ENCODE measurements at regions not wholly inside any gene's neighbourhood (a gene's known extent, or its start where the extent isn't known, plus 50 kb on each side); places are given as distances from the start of the nearest gene placed in this dataset.

GRCh38 chr2:235311044-235311443 lies 182.8 kb upstream of the AGAP1 start:
- Histone ChIP-seq H3K9me3 (peaks cover 0 to 15% (median 0%) of the 10 kb centered on the region in 8 donors), H3K4me3 (no peak overlapping the region), H3K4me1 (no peaks in the 10 kb centered on the region), H3K27ac (no peak overlapping the region), H3K36me3 (no peaks in the 10 kb centered on the region), H3K27me3 (replicated peaks in 1 of 7) (peaks cover 0 to 14% (median 0%) of the 10 kb centered on the region in 7 donors)
- intact Hi-C loops (cut with DNase I; ENCODE audit: low total_unique reads): no loop called here
- no peak for DNase-seq
- TF ChIP-seq CTCF (IDR thresholded peaks at IDR 0.05 in 8 of 11, conservative IDR thresholded peaks at IDR 0.05 in 3 of 11): no peak
- TF ChIP-seq POLR2A (IDR thresholded peaks at IDR 0.05): no peak
- TF ChIP-seq POLR2AphosphoS5 (IDR thresholded peaks at IDR 0.05): no peak
- WGBS, 5 donors: 84 to 98% (median 94%) methylated on average over 4 of the region's 4 CpGs

- Histone ChIP-seq H3K4me3 (no peak overlapping the region), H3K9me3 (peaks cover 0 to 9% (median 0%) of the 10 kb centered on the region in 8 donors), H3K4me1 (no peaks in the 10 kb centered on the region), H3K27ac (no peak overlapping the region), H3K36me3 (no peaks in the 10 kb centered on the region), H3K27me3 (replicated peaks in 1 of 7) (peaks cover 0 to 13% (median 0%) of the 10 kb centered on the region in 7 donors)
- intact Hi-C loops (cut with DNase I; ENCODE audit: low total_unique reads): no loop called here
- no peak for TF ChIP-seq POLR2A (IDR thresholded peaks at IDR 0.05)
- no peak for TF ChIP-seq POLR2AphosphoS5 (IDR thresholded peaks at IDR 0.05)
- TF ChIP-seq CTCF (IDR thresholded peaks at IDR 0.05 in 8 of 11, conservative IDR thresholded peaks at IDR 0.05 in 3 of 11): no peak
- no peak for DNase-seq
- WGBS, 5 donors: 24 to 46% (median 38%) methylated on average over 2 of the region's 2 CpGs
Measured at GRCh38 chr2:235312571-235312970, 181.3 kb upstream of the AGAP1 start.

GRCh38 chr2:235314371-235314930 lies 179.4 kb upstream of the AGAP1 start:
- Histone ChIP-seq H3K27ac (no peak overlapping the region), H3K27me3 (replicated peaks in 1 of 7) (peaks cover 0 to 13% (median 0%) of the 10 kb centered on the region in 7 donors), H3K4me1 (no peaks in the 10 kb centered on the region), H3K4me3 (no peak overlapping the region), H3K9me3 (peaks cover 0 to 9% (median 0%) of the 10 kb centered on the region in 8 donors), H3K36me3 (no peaks in the 10 kb centered on the region)
- TF ChIP-seq POLR2A (IDR thresholded peaks at IDR 0.05): no peak
- TF ChIP-seq CTCF (IDR thresholded peaks at IDR 0.05 in 8 of 11, conservative IDR thresholded peaks at IDR 0.05 in 3 of 11): no peak
- no peak for TF ChIP-seq POLR2AphosphoS5 (IDR thresholded peaks at IDR 0.05)
- intact Hi-C loops (cut with DNase I; ENCODE audit: low total_unique reads): no loop called here
- WGBS, 5 donors: 61 to 80% (median 72%) methylated on average over 10 to 11 of the region's 11 CpGs
- no peak for DNase-seq

GRCh38 chr2:235319095-235319494 lies 174.7 kb upstream of the AGAP1 start:
- no peak for TF ChIP-seq CTCF (IDR thresholded peaks at IDR 0.05 in 8 of 11, conservative IDR thresholded peaks at IDR 0.05 in 3 of 11)
- TF ChIP-seq POLR2AphosphoS5 (IDR thresholded peaks at IDR 0.05): no peak
- no peak for TF ChIP-seq POLR2A (IDR thresholded peaks at IDR 0.05)
- no peaks in the 10 kb centered on the region for H3K4me1 ChIP-seq
- DNase-seq: no peak

More at GRCh38 chr2:235319095-235319494, 174.7 kb upstream of the AGAP1 start:
- Histone ChIP-seq H3K4me3 (no peak overlapping the region), H3K27ac (no peak overlapping the region), H3K9me3 (no peaks in the 10 kb centered on the region), H3K27me3 (replicated peaks in 1 of 7) (peaks cover 0 to 25% (median 0%) of the 10 kb centered on the region in 7 donors), H3K36me3 (no peaks in the 10 kb centered on the region)
- intact Hi-C loops (cut with DNase I; ENCODE audit: low total_unique reads): no loop called here
- WGBS, 5 donors: 62 to 89% (median 83%) methylated on average over 4 of the region's 4 CpGs

Measured in spleen (tissue), 11 donors.